ENCODE measurements at regions not wholly inside any gene's neighbourhood (a gene's known extent, or its start where the extent isn't known, plus 50 kb on each side); places are given as distances from the start of the nearest gene placed in this dataset.

DNA sequence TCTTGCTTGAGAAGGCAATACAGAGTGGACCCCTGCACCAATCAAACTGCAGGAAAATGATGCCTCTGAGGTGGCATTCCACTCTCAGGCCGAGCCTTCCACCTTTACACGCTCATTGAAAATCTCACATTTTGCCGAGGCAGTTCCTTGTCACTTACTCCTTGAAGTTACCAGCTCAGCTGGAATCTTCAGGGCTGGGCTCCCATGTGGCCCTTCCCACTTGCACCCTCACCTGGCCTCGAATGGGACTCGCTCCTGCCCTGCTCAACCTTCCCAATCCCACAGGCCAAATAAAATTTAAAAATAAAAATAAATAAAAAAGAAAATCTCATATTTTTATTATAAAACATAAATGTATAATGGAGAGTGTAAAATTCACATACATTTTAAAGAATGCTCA lies 790.7 kb upstream of the COBL start:
- DNase-seq (ENCODE audit: low read depth, low spot score) = no peak
- TF ChIP-seq FOXP2 (optimal IDR thresholded peaks at IDR 0.05; ENCODE audit: control extremely low read depth, extremely low read length, insufficient read depth) = no peak
- no peak for TF ChIP-seq POLR2AphosphoS5 (IDR thresholded peaks at IDR 0.05; ENCODE audit: borderline replicate concordance, low read depth, low read length)
- TF ChIP-seq EZH2 (IDR thresholded peaks at IDR 0.05) = no peak
- no peak overlapping the region for H3K27ac ChIP-seq
- H3K9ac ChIP-seq (ENCODE audit: insufficient read length) = no peak overlapping the region
- H3K9me3 ChIP-seq (ENCODE audit: low read depth, low read length) = no peaks in the 10 kb centered on the region
- H3K36me3 ChIP-seq (ENCODE audit: insufficient read depth, low read length) = no peaks in the 10 kb centered on the region
- no peak overlapping the region for H3K4me3 ChIP-seq

DNA sequence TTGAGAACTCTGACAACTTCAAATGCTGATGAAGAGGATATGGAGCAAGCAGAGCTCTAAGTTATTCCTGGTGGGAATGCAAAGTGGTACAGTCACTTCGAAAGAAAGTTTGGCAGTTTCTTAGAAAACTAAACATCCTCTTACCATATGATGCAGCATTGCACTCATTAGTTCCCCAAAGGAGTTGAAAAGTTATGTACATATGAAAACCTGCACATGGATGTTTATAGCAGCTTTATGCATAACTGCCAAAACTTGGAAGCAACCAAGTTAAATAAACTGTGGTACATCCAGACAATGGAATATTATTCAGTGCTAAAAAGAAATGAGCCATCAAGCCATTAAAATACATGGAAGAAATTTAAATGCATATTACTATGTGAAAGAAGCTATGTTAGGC lies 779.3 kb upstream of the COBL start:
- Histone ChIP-seq H3K36me3 (ENCODE audit: insufficient read depth, low read length) (no peaks in the 10 kb centered on the region), H3K4me3 (no peak overlapping the region), H3K9ac (ENCODE audit: insufficient read length) (no peak overlapping the region), H3K27ac (no peak overlapping the region), H3K9me3 (ENCODE audit: low read depth, low read length) (no peaks in the 10 kb centered on the region)
- no peak for DNase-seq (ENCODE audit: low read depth, low spot score)
- TF ChIP-seq FOXP2 (optimal IDR thresholded peaks at IDR 0.05; ENCODE audit: control extremely low read depth, extremely low read length, insufficient read depth) = no peak
- TF ChIP-seq POLR2AphosphoS5 (IDR thresholded peaks at IDR 0.05; ENCODE audit: borderline replicate concordance, low read depth, low read length) = no peak
- no peak for TF ChIP-seq EZH2 (IDR thresholded peaks at IDR 0.05)

DNA sequence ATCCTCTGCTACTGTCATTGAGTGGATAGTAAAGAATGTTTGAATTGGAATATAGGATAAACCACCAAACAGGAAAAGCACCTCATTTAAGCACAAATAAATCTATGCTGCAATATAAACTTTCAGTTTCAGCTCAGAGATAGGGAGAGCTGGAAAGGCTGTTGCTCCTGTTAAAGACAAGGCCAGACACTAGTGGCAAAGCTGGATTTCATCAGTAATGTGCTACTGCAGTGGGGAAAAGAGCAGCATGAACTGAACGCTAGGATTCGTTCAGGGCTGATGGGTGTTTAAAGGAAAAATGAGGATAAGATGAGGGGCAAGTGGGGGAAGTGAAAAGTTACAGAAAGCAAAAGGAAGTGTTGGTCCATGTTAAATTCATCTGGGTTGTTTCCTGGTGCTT lies 775.4 kb upstream of the COBL start:
- H3K27ac ChIP-seq = no peak overlapping the region
- no peaks in the 10 kb centered on the region for H3K36me3 ChIP-seq (ENCODE audit: insufficient read depth, low read length)
- no peak overlapping the region for H3K4me3 ChIP-seq
- DNase-seq (ENCODE audit: low read depth, low spot score) = no peak
- TF ChIP-seq POLR2AphosphoS5 (IDR thresholded peaks at IDR 0.05; ENCODE audit: borderline replicate concordance, low read depth, low read length) (no peak), EZH2 (IDR thresholded peaks at IDR 0.05) (no peak), FOXP2 (optimal IDR thresholded peaks at IDR 0.05; ENCODE audit: control extremely low read depth, extremely low read length, insufficient read depth) (no peak)
- H3K9me3 ChIP-seq (ENCODE audit: low read depth, low read length) = no peaks in the 10 kb centered on the region
- H3K9ac ChIP-seq (ENCODE audit: insufficient read length) = no peak overlapping the region

DNA sequence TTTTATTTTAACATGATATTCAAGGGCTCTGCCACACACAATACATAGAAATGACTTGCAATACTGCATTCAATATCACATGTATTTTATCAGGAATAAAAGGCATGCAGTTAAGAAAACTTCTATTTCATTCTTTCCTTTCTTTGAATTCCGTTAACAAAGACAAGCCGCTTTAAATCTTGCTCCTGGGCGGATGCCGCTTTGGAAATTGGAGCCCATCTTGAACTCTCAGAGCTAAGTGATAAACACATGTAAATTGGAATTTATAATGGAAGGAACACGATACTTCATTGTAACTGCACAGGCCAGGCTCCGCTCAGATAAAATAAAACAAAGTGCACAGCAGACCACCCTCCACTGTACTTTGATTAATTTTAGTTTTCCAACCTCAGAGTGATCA lies 774.5 kb upstream of the COBL start:
- Histone ChIP-seq H3K36me3 (ENCODE audit: insufficient read depth, low read length) (no peaks in the 10 kb centered on the region), H3K27ac (no peak overlapping the region), H3K9ac (ENCODE audit: insufficient read length) (no peak overlapping the region), H3K4me3 (no peak overlapping the region), H3K9me3 (ENCODE audit: low read depth, low read length) (no peaks in the 10 kb centered on the region)
- TF ChIP-seq EZH2 (IDR thresholded peaks at IDR 0.05) (no peak), POLR2AphosphoS5 (IDR thresholded peaks at IDR 0.05; ENCODE audit: borderline replicate concordance, low read depth, low read length) (no peak), FOXP2 (optimal IDR thresholded peaks at IDR 0.05; ENCODE audit: control extremely low read depth, extremely low read length, insufficient read depth) (no peak)
- DNase-seq (ENCODE audit: low read depth, low spot score) = no peak

DNA sequence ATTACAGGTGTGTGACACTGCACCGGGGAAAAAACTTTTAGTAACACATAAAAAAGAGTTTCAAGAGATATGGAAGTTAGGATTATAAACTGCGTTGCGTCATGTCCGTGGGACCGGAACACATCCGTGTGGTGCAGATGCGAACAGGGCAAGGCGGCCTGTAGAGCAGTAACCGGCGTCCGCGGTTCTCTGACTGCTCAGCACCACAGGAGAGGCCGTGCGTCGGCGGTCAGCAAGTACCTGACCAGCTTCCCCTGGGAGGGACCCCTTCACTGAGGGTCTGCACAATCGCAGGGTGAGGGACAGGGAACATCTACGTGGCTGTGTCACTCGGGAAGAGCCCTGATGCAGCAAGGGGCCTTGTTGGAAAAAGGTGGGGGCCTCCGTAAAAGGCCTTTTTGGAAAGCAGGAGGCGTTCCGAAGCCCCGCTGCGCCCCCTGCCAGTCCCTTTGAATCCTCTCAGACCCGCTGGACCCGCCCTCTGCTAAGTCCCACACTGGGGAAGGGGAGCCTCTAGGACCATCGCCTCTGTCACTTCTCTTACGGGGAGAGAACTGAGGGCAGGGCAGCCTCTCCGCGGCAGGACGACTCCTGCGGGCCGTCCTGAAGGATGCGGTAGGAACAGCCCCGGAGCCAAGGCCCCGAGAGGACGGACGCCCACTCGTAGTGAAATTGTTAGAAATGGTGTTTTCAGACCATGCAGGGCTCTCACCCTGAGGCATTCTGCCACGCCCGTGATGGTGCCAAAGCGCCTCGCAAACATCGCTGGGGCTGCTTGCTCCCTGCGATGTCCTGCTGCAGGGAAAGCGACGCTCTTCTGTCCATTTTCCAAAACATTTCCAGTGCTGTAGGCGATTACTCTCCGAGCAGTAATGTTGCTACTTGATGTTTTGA lies 771.6 kb upstream of the COBL start:
- Histone ChIP-seq H3K9me3 (ENCODE audit: low read depth, low read length) (no peaks in the 10 kb centered on the region), H3K4me3 (no peak overlapping the region), H3K9ac (ENCODE audit: insufficient read length) (no peak overlapping the region), H3K36me3 (ENCODE audit: insufficient read depth, low read length) (no peaks in the 10 kb centered on the region), H3K27ac (no peak overlapping the region)
- DNase-seq (ENCODE audit: low read depth, low spot score) = no peak
- TF ChIP-seq POLR2AphosphoS5 (IDR thresholded peaks at IDR 0.05; ENCODE audit: borderline replicate concordance, low read depth, low read length) (no peak), EZH2 (IDR thresholded peaks at IDR 0.05) (no peak), FOXP2 (optimal IDR thresholded peaks at IDR 0.05; ENCODE audit: control extremely low read depth, extremely low read length, insufficient read depth) (no peak)

DNA sequence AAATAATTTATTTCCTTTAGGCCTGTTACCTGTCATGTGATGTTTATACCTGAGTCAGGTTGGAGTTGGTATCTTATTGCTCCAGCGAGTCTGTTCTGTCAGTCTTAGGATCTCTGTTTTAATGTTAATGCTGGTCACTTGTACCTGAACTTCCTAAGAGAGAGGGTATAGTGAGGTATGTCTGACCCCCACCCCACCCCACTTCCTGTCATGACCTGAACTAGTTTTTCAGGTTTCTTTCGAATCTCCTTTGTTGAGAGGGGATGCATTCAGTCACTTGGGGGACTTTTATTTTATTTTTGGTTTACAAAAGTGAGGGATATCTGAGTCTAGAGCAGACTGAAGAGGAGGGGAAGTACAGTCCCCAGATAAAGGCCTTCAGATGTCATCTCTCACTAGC lies 769.0 kb upstream of the COBL start:
- no peak for TF ChIP-seq FOXP2 (optimal IDR thresholded peaks at IDR 0.05; ENCODE audit: control extremely low read depth, extremely low read length, insufficient read depth)
- no peak for TF ChIP-seq POLR2AphosphoS5 (IDR thresholded peaks at IDR 0.05; ENCODE audit: borderline replicate concordance, low read depth, low read length)
- no peak for TF ChIP-seq EZH2 (IDR thresholded peaks at IDR 0.05)
- no peaks in the 10 kb centered on the region for H3K36me3 ChIP-seq (ENCODE audit: insufficient read depth, low read length)
- no peak for DNase-seq (ENCODE audit: low read depth, low spot score)

DNA sequence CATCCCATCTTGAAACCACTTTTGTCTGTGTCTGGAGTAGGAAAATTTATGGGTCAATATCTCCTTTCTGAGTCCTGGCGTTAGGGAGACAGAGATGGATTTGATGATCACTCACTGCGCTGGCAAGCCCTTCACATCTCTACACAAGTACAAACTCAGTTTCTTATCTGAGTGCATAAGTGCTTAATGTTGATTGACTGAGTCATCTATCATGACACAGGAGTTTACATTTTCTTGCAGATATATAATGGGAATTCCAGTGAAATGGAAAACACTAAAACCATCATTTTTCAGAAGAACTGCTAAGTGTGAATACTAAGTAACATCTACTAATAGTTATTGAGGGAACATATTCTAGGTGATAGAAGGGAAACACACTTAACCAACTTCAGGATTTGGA lies 763.9 kb upstream of the COBL start:
- DNase-seq (ENCODE audit: low read depth, low spot score) = no peak
- TF ChIP-seq EZH2 (IDR thresholded peaks at IDR 0.05) = no peak
- no peak for TF ChIP-seq FOXP2 (optimal IDR thresholded peaks at IDR 0.05; ENCODE audit: control extremely low read depth, extremely low read length, insufficient read depth)
- TF ChIP-seq POLR2AphosphoS5 (IDR thresholded peaks at IDR 0.05; ENCODE audit: borderline replicate concordance, low read depth, low read length) = no peak
- Histone ChIP-seq H3K27ac (no peak overlapping the region), H3K9me3 (ENCODE audit: low read depth, low read length) (no peaks in the 10 kb centered on the region), H3K4me3 (no peak overlapping the region), H3K9ac (ENCODE audit: insufficient read length) (no peak overlapping the region), H3K36me3 (ENCODE audit: insufficient read depth, low read length) (no peaks in the 10 kb centered on the region)

More for the DNA sequence above, 769.0 kb upstream of the COBL start:
- Histone ChIP-seq H3K9me3 (ENCODE audit: low read depth, low read length) (no peaks in the 10 kb centered on the region), H3K4me3 (no peak overlapping the region), H3K27ac (no peak overlapping the region), H3K9ac (ENCODE audit: insufficient read length) (no peak overlapping the region)

DNA sequence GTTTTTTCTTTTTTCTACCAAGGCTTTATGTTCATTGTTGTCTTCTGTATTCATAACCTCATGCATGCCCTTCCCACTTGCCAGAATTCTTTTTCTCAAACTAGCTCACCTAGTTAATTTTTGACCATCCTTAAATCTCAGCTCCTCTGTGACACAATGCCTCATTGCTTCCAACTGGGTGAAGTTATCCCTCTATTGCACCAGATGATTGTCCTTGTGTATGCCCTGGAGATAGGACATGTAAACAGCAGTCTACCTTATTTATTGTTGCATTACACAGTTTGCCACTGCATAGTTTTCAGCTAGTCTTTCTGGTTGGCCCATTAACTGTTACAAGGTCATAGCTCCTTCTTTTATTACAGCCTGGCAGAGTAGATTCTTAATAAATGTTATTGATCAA lies 763.1 kb upstream of the COBL start:
- TF ChIP-seq FOXP2 (optimal IDR thresholded peaks at IDR 0.05; ENCODE audit: control extremely low read depth, extremely low read length, insufficient read depth) = no peak
- H3K36me3 ChIP-seq (ENCODE audit: insufficient read depth, low read length) = no peaks in the 10 kb centered on the region
- no peak overlapping the region for H3K4me3 ChIP-seq
- DNase-seq (ENCODE audit: low read depth, low spot score) = no peak
- no peak overlapping the region for H3K9ac ChIP-seq (ENCODE audit: insufficient read length)
- H3K27ac ChIP-seq = no peak overlapping the region
- H3K9me3 ChIP-seq (ENCODE audit: low read depth, low read length) = no peaks in the 10 kb centered on the region

DNA sequence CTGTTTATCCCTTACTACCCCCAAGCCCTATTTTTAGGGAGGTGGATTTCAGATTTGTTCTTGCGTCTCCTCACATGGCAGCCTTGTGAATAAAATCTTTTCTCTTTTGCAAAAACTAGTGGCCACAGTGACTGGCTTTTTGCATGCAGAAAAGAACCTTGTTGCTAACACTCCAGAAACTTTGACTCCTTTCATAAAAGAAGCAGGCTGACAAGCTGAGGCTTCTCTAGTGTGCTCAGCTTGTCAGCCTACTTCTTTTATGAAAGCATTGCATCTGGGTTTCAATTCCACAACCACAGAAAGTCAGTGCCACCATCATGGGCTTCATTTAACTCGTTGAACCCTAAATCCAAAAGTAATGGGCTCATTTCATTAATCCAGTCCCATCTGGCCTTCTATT lies 761.0 kb upstream of the COBL start:
- Histone ChIP-seq H3K9ac (ENCODE audit: insufficient read length) (no peak overlapping the region), H3K4me3 (no peak overlapping the region), H3K9me3 (ENCODE audit: low read depth, low read length) (no peaks in the 10 kb centered on the region), H3K36me3 (ENCODE audit: insufficient read depth, low read length) (no peaks in the 10 kb centered on the region), H3K27ac (no peak overlapping the region)
- TF ChIP-seq EZH2 (IDR thresholded peaks at IDR 0.05) = no peak
- TF ChIP-seq FOXP2 (optimal IDR thresholded peaks at IDR 0.05; ENCODE audit: control extremely low read depth, extremely low read length, insufficient read depth) = no peak
- TF ChIP-seq POLR2AphosphoS5 (IDR thresholded peaks at IDR 0.05; ENCODE audit: borderline replicate concordance, low read depth, low read length) = no peak
- DNase-seq (ENCODE audit: low read depth, low spot score) = no peak
